Heart right ventricle (tissue), 16 donors: ENCODE measurements at regions not wholly inside any gene's neighbourhood (a gene's known extent, or its start where the extent isn't known, plus 50 kb on each side); places are given as distances from the start of the nearest gene placed in this dataset.

Source experiments
- ATAC-seq, 8 donors: fragments of 200-7000 bp; cut with Tn5 transposase; one replicate each; pipeline ENCODE4 v1.9.1; 2020; ENCODE audit warnings: mild to moderate bottlenecking in 8 of 8, moderate library complexity in 8 of 8, moderate number of reproducible peaks in 1 of 8
- DNase-seq, 2 donors: peaks; one replicate each; pipeline ENCODE4 v3.0.0-alpha.2; 2020
- H3K27ac ChIP-seq, 10 donors: fragments of 200-600 bp; sonication (generic) in 2 of 10; one replicate each; pipeline versions ENCODE4 v1.5.0 to v1.8.0; 2020 to 2022; ENCODE audit warnings: mild to moderate bottlenecking in 3 of 10
- H3K27me3 ChIP-seq, 7 donors: fragments of 200-600 bp; one replicate each; pipeline ENCODE4 v1.8.0; 2021 to 2022; ENCODE audit warnings: mild to moderate bottlenecking in 2 of 7
- H3K36me3 ChIP-seq, 9 donors: fragments of 200-600 bp; sonication (generic) in 1 of 9; one replicate each; pipeline versions ENCODE4 v1.5.0 to v1.8.0; 2020 to 2022; ENCODE audit warnings: mild to moderate bottlenecking in 2 of 9
- H3K4me1 ChIP-seq, 9 donors: fragments of 200-600 bp; sonication (generic) in 1 of 9; one replicate each; pipeline versions ENCODE4 v1.5.0 to v1.8.0; 2020 to 2022; ENCODE audit warnings: mild to moderate bottlenecking in 4 of 9
- H3K4me3 ChIP-seq, 10 donors: fragments of 200-600 bp; sonication (generic) in 2 of 10; one replicate each; pipeline versions ENCODE4 v1.5.0 to v1.8.0; 2020 to 2022; ENCODE audit warnings: mild to moderate bottlenecking in 7 of 10, moderate library complexity in 2 of 10
- H3K9me3 ChIP-seq, 11 donors: fragments of 200-600 bp in 10 of 11; sonication (generic) in 2 of 11; one replicate each; pipeline versions ENCODE4 v1.5.0 to v1.8.0; 2013 to 2022; ENCODE audit warnings: mild to moderate bottlenecking in 2 of 11, control low read depth in 1 of 11, moderate library complexity in 1 of 11
- CTCF ChIP-seq, 9 donors: fragments of 200-600 bp; sonication (generic) in 2 of 9; IDR thresholded peaks; one replicate each; pipeline versions ENCODE4 v1.5.0 to v1.8.0; 2021 to 2022; ENCODE audit warnings: antibody characterized with exemption in 9 of 9, mild to moderate bottlenecking in 5 of 9, moderate library complexity in 1 of 9
- WGBS, 2 donors: extraction: QIAGEN DNeasy Blood & Tissue Kit; methylation state at CpG; one replicate each; pipeline ENCODE4 v1.1.7; 2013; ENCODE audit warnings: inconsistent platforms in 1 of 2; 5-methylcytosine and 5-hydroxymethylcytosine counted together
- intact Hi-C, 10 donors: fragments of 100-400 bp; cut with DNase I; formaldehyde crosslinking; loops; one replicate each; pipeline versions ENCODE4 v1.11.1 to v1.14.2; 2022
- donor health status: Arrhythmogenic right ventricular cardiomyopathy.
- donor health status: ischemic (EF 13 %, LVEDD 7.1; RV severe dilation, severe dysfunction).
- donor health status: healthy with polysubstance abuse.
- donor health status: DM: no; HTN: yes; CAD: no.
- donor health status: DM: no; HTN: no; CAD: no.
- donor health status: ischemic (EF 25% LVEDD 6.9; RV normal size, moderate dysfunction).
- donor health status: ischemic (EF 25% LVEDD 5.7; RV mildly dilated, moderate dysfunction).
- donor health status: healthy.
- donor health status: DM: yes; HTN: yes; CAD: no.
- donor health status: Ischemic cardiomyopathy.
- donor health status: ischemic (EF 35%, LVEDD 5.7; RV mildly dilated, moderate dysfunction).
- donor health status: nonischemic (EF 11% LVEDD 7.7; RV severe dilation, severe dysfunction).
- donor health status: DM: yes; HTN: yes; CAD: no.
- donor health status: PGD.
- donor health status: ischemic (EF 29% LVEDD 5.4; RV normal size, mild dysfunction).
- donor health status: nonischemic (EF 23%, LVEDD 6.1; RV moderate dilation, normal function).

GRCh38 chr3:23698652-23699313 lies 107.0 kb upstream of the UBE2E1 start:
- Histone ChIP-seq H3K4me3 (no peak overlapping the region), H3K36me3 (no peaks in the 10 kb centered on the region), H3K27ac (no peak overlapping the region), H3K4me1 (no peaks in the 10 kb centered on the region), H3K27me3 (no peaks in the 10 kb centered on the region), H3K9me3 (no peaks in the 10 kb centered on the region)
- WGBS, 2 donors = 85% methylated on average over 2 of the region's 2 CpGs
- DNase-seq = no peak
- no peak for TF ChIP-seq CTCF (IDR thresholded peaks at IDR 0.05)
- no peak for ATAC-seq
- intact Hi-C loops = no loop called here

- H3K27me3 ChIP-seq = no peaks in the 10 kb centered on the region
- H3K36me3 ChIP-seq = no peaks in the 10 kb centered on the region
- H3K9me3 ChIP-seq = peaks cover 0 to 5% (median 0%) of the 10 kb centered on the region in 11 donors
- 68 to 88% methylated on average over 4 of the region's 4 CpGs for WGBS, 2 donors
- TF ChIP-seq CTCF (IDR thresholded peaks at IDR 0.05) = no peak
- ATAC-seq (no peak), DNase-seq (no peak)
- no peak overlapping the region for H3K27ac ChIP-seq
- no peak overlapping the region for H3K4me3 ChIP-seq
- no peaks in the 10 kb centered on the region for H3K4me1 ChIP-seq
- intact Hi-C loops = no loop called here
Measured at GRCh38 chr3:23700616-23701015, 105.1 kb upstream of the UBE2E1 start.

GRCh38 chr3:23701716-23702597 lies 103.8 kb upstream of the UBE2E1 start:
- H3K4me1 ChIP-seq = no peaks in the 10 kb centered on the region
- intact Hi-C loops = no loop called here
- H3K27ac ChIP-seq = no peak overlapping the region
- no peaks in the 10 kb centered on the region for H3K36me3 ChIP-seq
- H3K9me3 ChIP-seq = peaks cover 0 to 9% (median 0%) of the 10 kb centered on the region in 11 donors
- no peak overlapping the region for H3K4me3 ChIP-seq
- WGBS, 2 donors = 64 to 65% methylated on average over 9 of the region's 9 CpGs
- no peak for ATAC-seq
- no peaks in the 10 kb centered on the region for H3K27me3 ChIP-seq
- DNase-seq = no peak
- no peak for TF ChIP-seq CTCF (IDR thresholded peaks at IDR 0.05)

DNA sequence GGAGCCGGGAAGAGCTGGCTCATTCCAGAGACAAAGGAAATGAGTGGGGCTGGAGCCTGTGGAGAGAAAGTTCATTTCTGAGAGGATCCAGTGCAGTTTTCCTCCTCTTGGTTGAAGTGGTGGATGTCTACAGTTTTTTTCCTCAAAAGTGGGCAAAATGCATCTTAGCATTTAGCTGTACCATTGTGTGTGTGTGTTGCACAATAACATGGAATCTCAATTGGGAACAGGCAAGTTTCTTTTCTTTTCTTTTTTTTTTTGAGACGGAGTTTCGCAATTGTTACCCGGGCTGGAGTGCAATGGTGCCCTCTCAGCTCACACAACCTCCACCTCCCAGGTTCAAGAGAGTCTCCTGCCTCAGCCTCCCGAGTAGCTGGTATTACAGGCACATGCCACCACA lies 101.5 kb upstream of the UBE2E1 start:
- Histone ChIP-seq H3K27ac (no peak overlapping the region), H3K4me3 (no peak overlapping the region), H3K9me3 (peaks cover 0 to 9% (median 0%) of the 10 kb centered on the region in 11 donors), H3K36me3 (no peaks in the 10 kb centered on the region), H3K4me1 (no peaks in the 10 kb centered on the region), H3K27me3 (no peaks in the 10 kb centered on the region)
- DNase-seq = no peak
- intact Hi-C loops = no loop called here
- 79 to 87% methylated on average over 5 of the region's 5 CpGs for WGBS, 2 donors
- TF ChIP-seq CTCF (IDR thresholded peaks at IDR 0.05) = no peak
- no peak for ATAC-seq
